Motor neuron (in vitro differentiated cells): ENCODE measurements at regions not wholly inside any gene's neighbourhood (a gene's known extent, or its start where the extent isn't known, plus 50 kb on each side); places are given as distances from the start of the nearest gene placed in this dataset.
"Not testable (repeated sequence)": the region's sequence is repeated elsewhere in the genome, so short reads cannot be mapped to it uniquely, and the experiment has no call there.

ENCODE experiments used
- ATAC-seq, 8 experiments: fragments of 200-7000 bp; cut with Tn5 transposase; replicated peaks in 6 of 8; 2 replicates each; pipeline ENCODE4 v1.8.0; 2021; ENCODE audit warnings: mild to moderate bottlenecking in 8 of 8, moderate library complexity in 8 of 8
- H3K27ac ChIP-seq, 2 donors: fragments of 250-450 bp; sonication (Bioruptor Pico); 2 replicates each; pipeline ENCODE4 v1.9.0; 2021; ENCODE audit warnings: antibody characterized with exemption in 2 of 2, mild to moderate bottlenecking in 2 of 2, moderate library complexity in 1 of 2
- H3K4me1 ChIP-seq, 2 donors: fragments of 250-450 bp; sonication (Bioruptor Pico); replicated peaks in 1 of 2; 2 replicates each; pipeline ENCODE4 v1.6.1; 2021; ENCODE audit warnings: antibody characterized with exemption in 2 of 2, mild to moderate bottlenecking in 2 of 2, moderate library complexity in 1 of 2
- H3K4me3 ChIP-seq, 5 donors: fragments of 250-450 bp; sonication (Bioruptor Pico); 2 replicates each; pipeline ENCODE4 v1.9.0; 2021; ENCODE audit warnings: antibody characterized with exemption in 5 of 5, mild to moderate bottlenecking in 5 of 5, moderate library complexity in 4 of 5
- WGBS, 10 experiments: fragments of 450-650 bp; shearing (Covaris generic); methylation state at CpG; one replicate each; pipeline ENCODE4 v1.0.0; 2022; 5-methylcytosine and 5-hydroxymethylcytosine counted together
- in situ Hi-C, 9 experiments: fragments of 400-800 bp; cut with MboI; loops; one replicate each; pipeline ENCODE4 v1.15.0; 2021; ENCODE audit warnings: low sequenced_read_pairs in 9 of 9, low pct_unique_long_range_greater_than_20kb in 2 of 9; ENCODE audit not compliant: unreplicated experiment in 9 of 9

DNA sequence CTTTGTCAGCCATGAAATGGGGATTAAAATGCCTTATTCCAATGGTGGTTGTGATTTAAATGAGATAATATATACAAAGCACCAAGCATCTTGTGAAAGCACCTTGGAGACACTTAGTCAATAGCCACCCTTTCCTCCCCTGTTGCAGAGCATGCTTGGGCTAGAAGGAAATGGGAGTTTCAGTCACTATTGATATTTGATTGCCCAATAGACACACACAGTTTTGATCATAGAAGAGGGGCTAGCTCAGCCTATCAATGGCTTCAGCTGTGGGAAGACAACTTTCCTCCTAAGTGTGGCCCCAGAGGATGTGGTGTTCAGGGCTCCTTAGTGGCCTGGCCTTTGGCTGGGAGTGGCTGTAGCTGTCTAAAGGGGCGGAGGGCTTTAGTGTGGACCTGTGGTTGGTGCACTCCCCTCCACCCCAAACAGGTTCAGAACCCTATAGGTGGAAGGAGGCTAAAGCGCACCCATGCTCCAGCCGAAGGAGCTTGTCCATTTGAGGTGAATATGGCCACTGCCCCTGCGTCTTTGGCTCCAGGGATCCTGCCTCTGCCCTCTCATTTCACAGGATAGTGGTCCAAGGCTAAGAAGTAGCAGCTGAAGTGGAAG is 132.3 kb downstream of the TMEM30B start:
- in situ Hi-C loops, result no loop called here
- WGBS, 10 experiments, result 80 to 100% methylated on average over 1 to 2 of the region's 4 CpGs; no CpG with 5 or more reads in 8 of the 10 experiments
- ATAC-seq, result no peak
- Histone ChIP-seq H3K4me1 (peaks cover 15 to 23% of the 10 kb centered on the region in 2 donors), H3K4me3 (no peak overlapping the region), H3K27ac (no peak overlapping the region)

DNA sequence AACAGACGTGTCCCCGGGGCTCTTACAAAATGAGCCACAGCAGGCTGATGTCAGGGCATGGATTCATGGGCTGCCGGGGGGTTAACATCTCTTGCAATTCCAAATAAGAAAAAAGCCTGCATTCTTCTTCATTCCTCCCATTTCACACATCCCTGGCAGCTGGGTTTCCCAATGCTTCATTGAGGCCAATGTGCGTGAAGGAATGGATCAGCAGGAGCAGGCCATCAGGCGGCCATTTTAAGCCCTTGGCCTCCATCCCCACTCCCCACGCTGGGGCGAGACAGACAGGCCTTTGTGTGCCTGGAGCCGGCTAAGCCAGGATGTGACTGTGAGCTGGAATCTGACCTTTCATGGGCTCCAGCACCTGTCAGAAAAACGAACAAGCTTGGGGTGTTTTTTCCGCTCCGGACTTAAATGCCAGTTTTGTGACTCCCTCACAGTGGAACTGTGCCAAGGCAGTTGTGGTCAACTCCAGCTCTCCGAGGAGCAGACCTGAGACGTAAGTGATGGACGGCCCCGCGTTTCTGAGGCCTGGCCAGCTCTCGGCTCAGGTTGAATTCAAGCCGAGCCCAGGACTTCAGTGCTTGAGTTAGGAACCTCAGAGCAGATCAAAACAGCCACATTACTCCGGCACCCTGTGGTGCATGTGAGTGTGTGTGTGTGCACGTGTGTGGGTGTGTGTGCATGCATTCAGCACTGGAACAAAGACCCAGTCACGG is 133.1 kb downstream of the TMEM30B start:
- Histone ChIP-seq H3K4me1 (peaks cover 6 to 16% of the 10 kb centered on the region in 2 donors), H3K4me3 (no peak overlapping the region), H3K27ac (peak overlapping the region in 1 of 2 donors; percentile 39)
- in situ Hi-C loops, result no loop called here
- WGBS, 10 experiments, result 60 to 100% (median 87%) methylated on average over 1 to 11 of the region's 21 CpGs; no CpG with 5 or more reads in 4 of the 10 experiments
- no peak for ATAC-seq

DNA sequence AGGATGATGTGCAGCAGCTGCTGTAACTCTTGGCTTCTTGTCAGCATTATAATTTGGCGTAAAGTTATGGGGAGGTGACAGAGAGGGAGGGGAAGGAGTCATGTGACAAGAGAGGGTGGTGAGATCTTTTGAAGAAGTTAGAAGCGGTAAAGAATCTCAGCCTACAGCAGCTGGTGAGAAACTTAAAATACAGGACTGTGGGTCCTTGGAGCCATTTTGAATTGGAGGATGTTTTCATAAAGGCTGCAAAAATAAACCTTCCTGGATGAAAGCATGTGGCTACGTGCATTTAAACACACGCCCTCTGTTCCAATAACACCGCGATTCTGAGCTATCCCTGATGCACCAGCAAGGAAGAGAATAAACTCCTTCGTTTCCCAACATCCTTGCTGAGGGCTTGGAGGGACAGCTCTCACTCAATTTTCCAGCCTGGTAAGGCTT is 133.7 kb downstream of the TMEM30B start:
- Histone ChIP-seq H3K4me3 (no peak overlapping the region), H3K27ac (no peak overlapping the region), H3K4me1 (peaks cover under 1 to 11% of the 10 kb centered on the region in 2 donors)
- in situ Hi-C loops, result no loop called here
- no peak for ATAC-seq
- WGBS, 10 experiments, result 40 to 100% (median 83%) methylated on average over 1 to 7 of the region's 7 CpGs; no CpG with 5 or more reads in 1 of the 10 experiments

DNA sequence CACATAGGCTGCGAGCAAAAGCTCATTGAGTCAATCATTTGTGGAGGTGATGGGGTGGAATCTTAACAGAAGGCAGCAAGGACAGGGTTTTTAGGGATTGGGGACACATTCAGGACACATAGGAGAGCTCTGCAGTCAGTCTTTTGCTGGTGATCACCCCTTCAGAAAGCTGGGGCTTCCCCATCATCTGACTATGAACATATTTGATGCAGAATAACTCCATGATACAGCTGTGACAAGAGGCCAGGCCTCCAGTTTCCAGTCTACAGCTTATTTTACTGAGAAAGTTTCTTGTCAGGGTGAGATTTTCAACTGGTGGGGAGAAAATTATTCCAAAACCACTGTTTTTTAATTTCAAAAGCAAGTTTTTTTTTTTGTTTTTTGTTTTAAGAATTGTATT is 134.2 kb downstream of the TMEM30B start:
- in situ Hi-C loops, result no loop called here
- WGBS, 10 experiments, result 100% methylated on average over 1 of the region's 1 CpG; no CpG with 5 or more reads in 7 of the 10 experiments
- Histone ChIP-seq H3K4me1 (peaks cover 0 to 11% of the 10 kb centered on the region in 2 donors), H3K27ac (no peak overlapping the region), H3K4me3 (no peak overlapping the region)
- no peak for ATAC-seq

DNA sequence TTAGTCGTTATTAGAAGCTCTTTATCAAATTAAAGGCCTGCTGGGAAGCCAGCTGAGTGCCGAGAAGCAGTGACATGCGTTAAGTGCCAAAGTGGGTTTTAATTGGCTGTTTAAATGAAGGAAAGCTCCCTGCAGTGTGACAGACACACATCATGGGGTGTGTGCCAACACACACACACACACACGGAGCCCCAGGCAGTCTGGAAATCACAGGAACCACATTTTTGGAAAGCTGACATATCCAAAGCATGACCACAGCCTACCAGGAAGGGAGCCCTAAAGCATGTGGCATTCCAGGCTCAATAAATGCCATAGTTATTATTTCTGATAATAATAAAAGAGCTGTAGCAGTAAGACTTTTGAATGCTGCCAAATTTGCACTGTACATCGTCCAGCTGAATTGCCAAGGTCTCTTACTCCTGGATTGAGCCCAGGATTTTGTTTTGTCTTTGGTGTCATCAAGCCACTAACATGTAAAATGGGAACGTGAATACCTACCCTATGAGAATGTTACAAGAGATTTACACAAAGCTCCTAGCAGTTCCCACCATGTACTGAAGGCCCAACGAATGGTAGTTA is 135.1 kb downstream of the TMEM30B start:
- 39 to 95% (median 67%) methylated on average over 1 to 7 of the region's 7 CpGs for WGBS, 10 experiments
- peaks cover 0 to 11% of the 10 kb centered on the region in 2 donors for H3K4me1 ChIP-seq
- peak in 4 of 8 experiments; percentile 7 to 71 (median 33) for ATAC-seq
- no peak overlapping the region for H3K27ac ChIP-seq
- H3K4me3 ChIP-seq, result no peak overlapping the region
- in situ Hi-C loops, result no loop called here

DNA sequence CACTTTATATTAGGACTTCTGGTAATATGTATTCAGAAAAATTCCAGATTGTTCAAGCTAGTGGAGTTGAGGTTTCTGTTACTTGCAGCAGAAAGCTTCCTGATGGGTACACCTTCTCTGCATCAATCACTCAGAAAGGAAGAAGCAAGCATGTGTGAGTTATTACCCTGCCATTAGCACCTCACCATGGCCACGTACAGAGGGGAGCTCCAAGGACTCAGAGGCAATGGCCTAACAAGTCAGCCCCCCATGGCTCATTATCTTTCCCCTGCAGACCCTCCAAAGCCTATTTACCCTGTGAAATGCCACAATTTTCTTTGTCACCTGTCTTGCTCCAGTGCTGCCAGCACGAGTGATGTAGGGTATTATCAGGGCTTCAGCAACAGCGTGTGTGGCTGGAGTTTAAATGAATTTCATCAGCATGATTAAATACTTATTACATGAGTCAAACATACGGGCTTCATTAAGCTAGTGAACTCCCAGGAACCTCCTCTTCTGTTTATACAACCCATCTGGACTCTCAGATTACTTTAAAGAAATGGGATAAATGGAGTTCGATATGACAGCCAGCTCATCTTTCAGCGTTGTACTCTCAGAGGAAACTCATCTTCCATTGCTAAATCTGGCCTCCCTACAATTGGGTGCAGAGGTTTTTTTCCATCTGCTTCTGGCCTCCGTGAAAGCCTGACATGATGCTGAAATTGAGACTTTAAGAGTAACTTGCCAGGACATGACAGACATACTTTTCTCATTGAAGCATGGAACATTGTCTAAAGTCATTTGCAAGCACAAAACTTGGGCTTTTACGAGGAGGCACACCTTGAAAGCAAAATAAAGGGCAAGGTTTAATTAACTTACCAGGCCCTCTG is 135.9 kb downstream of the TMEM30B start:
- in situ Hi-C loops, result no loop called here
- ATAC-seq, result peak; percentile 22 to 96 (median 88)
- no peak overlapping the region for H3K27ac ChIP-seq
- peaks cover 0 to 11% of the 10 kb centered on the region in 2 donors for H3K4me1 ChIP-seq
- 0 to 71% (median 40%) methylated on average over 1 to 8 of the region's 8 CpGs; no CpG with 5 or more reads in 1 of the 10 experiments for WGBS, 10 experiments
- H3K4me3 ChIP-seq, result no peak overlapping the region

DNA sequence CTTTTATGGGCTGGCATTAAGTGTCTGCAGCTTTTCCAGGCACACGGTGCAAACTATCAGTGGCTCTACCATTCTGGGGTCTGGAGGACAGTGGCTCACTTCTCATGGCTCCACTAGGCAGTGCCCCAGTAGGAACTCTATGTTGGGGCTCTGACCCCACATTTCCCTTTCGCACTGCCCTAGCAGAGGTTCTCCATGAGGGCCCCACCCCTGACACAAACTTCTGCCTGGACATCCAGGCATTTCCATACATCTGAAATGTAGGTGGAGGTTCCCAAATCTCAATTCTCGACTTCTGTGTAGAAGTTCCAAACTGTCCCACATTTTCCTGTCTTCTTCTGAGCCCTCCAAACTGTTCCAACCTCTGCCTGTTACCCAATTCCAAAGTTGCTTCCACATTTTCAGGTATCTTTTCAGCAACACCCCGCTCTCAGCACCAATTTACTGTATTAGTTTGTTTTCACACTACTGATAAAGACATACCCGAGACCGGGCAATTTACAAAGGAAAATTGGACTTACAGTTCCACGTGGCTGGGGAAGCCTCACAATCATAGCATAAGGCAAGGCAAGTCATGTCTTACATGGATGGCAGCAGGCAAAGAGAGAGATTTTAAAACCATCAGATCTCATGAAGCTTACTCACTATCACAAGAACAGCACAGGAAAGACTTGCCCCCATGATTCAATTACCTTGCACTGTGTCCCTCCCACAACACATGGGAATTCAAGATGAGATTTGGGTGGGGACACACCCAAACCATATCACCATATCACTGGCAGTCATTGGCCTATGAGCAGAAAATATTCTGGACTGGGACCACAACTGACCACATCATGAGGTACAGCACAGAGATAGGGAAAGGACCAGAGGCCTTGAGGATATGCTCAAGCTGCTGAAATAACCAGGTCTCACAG is 136.8 kb downstream of the TMEM30B start:
- H3K27ac ChIP-seq, in situ Hi-C loops, H3K4me3 ChIP-seq: not testable (repeated sequence)
- WGBS, 10 experiments, result 63 to 100% (median 90%) methylated on average over 2 to 6 of the region's 7 CpGs; no CpG with 5 or more reads in 1 of the 10 experiments
- H3K4me1 ChIP-seq, result peaks cover 0 to 11% of the 10 kb centered on the region in 2 donors
- ATAC-seq, result peak in 1 of 8 experiments; percentile 39

DNA sequence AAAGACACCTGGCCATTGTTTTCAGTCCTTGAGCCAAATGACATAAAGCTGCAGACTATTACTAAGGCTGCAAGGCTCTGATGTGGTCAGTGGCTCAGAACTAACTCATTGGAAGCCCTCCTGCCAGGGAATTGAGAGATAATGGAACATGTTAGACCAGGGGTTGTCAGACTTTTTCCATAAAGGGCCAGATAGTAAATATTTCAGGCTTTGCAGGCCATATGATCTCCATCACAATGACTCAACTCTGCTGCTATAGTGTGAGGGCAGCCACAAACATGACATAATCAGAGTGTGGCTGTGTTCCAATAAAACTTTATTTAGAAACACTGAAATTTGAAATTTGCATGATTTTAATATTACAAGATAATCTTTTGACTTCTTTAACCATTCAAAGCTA is 140.3 kb downstream of the TMEM30B start:
- in situ Hi-C loops, result no loop called here
- no peak overlapping the region for H3K4me3 ChIP-seq
- H3K4me1 ChIP-seq, result peaks cover 0 to 4% of the 10 kb centered on the region in 2 donors
- H3K27ac ChIP-seq, result no peak overlapping the region
- ATAC-seq, result no peak

DNA sequence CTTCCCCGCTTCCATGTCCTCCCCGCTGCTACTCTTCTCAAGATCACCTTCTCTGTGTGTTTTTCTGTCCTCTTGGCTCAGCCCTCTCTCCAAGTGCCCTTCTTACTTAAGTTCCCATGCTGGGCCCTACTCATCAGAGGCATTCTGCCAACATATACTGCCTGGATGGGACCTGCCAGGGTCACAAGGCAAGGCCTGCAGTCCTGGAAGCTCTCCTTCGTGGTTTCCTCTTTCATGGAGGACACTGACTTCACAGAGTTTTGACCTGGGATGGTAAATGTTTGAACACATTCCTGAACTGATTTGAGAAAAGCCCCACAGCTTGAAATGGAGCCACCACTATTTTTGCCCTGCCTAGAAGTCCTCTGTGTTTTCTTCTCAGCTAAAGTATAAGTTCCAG is 140.9 kb downstream of the TMEM30B start:
- H3K27ac ChIP-seq, result no peak overlapping the region
- H3K4me1 ChIP-seq, result peaks cover 0 to 3% of the 10 kb centered on the region in 2 donors
- WGBS, 10 experiments, result 67 to 100% (median 100%) methylated on average over 1 of the region's 3 CpGs; no CpG with 5 or more reads in 7 of the 10 experiments
- no peak for ATAC-seq
- in situ Hi-C loops, result no loop called here
- no peak overlapping the region for H3K4me3 ChIP-seq

DNA sequence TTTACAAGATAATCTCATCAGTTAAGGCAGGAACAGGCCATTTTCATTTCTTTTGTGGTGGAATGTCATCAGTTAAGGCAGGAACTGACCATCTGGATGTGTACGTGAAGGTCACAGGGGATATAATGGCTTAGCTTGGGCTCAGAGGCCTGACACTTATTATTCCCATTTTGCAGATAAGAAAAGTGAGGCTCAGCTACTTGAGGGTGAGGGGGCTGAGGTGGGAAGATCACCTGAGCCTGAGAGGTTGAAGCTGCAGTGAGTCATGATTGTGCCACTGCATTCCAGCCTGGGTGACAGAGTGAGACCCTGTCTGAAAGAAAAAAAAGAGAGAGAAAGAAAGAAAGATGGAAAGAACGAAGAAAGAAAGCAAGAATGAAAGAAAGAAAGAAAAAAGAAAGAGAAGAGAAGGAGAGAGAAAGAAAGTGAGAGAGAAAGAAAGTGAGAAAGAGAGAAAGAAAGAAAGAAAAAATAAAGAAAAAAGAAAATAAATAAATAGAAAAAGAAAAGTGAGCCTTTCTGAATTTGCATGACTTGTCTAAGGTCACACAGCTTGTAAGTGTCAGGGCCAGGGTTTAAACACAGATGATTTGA is 142.0 kb downstream of the TMEM30B start:
- Histone ChIP-seq H3K4me1 (no peaks in the 10 kb centered on the region), H3K4me3 (no peak overlapping the region), H3K27ac (no peak overlapping the region)
- WGBS, 10 experiments, result 55 to 100% (median 80%) methylated on average over 1 to 2 of the region's 2 CpGs; no CpG with 5 or more reads in 1 of the 10 experiments
- in situ Hi-C loops, result no loop called here
- no peak for ATAC-seq

DNA sequence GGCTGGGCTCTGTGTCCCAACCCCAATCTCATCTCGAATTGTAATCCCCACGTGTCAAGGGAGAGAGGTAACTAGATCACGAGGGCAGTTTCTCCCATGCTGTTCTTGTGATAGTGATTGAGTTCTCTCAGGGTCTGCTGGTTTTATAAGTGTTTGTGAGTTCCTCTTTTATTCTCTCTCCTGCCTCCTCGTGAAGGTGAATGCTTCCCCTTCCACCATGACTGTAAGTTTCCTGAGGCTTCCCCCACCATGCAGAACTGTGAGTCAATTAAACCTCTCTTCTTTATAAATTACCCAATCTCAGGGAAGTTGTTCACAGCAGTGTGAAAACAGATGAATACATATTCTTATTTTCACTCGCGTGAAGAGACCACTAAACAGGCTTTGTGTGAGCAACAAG is 148.2 kb downstream of the TMEM30B start:
- in situ Hi-C loops, result no loop called here
- Histone ChIP-seq H3K4me1 (no peaks in the 10 kb centered on the region), H3K27ac (no peak overlapping the region), H3K4me3 (no peak overlapping the region)
- WGBS, 10 experiments, result 50 to 100% (median 75%) methylated on average over 1 to 5 of the region's 6 CpGs; no CpG with 5 or more reads in 3 of the 10 experiments
- ATAC-seq, result no peak

DNA sequence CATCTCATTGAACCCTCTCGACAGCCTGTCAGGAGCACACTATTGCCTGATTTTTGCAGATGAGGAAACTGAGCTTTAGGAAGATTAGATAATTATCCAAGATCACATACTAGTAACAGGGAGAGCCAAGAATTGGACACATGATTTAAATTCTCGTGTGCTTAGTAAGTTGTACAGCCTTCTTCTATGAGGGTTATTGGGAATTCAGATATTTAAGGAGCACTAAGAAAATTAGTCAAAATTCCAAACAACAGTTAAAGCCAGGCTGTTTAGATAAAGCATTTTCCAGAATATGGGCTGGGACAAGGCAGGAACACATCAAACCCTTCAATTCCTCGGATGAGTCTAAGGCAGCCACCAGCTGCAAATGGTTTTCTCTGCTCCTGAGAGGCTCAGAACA is 148.8 kb downstream of the TMEM30B start:
- ATAC-seq, result no peak
- 65 to 100% (median 86%) methylated on average over 1 to 3 of the region's 3 CpGs; no CpG with 5 or more reads in 3 of the 10 experiments for WGBS, 10 experiments
- Histone ChIP-seq H3K4me3 (no peak overlapping the region), H3K4me1 (peaks cover 0 to under 1% of the 10 kb centered on the region in 2 donors), H3K27ac (no peak overlapping the region)
- in situ Hi-C loops, result no loop called here
